K562 (cell line): ENCODE measurements at regions not wholly inside any gene's neighbourhood (a gene's known extent, or its start where the extent isn't known, plus 50 kb on each side); places are given as distances from the start of the nearest gene placed in this dataset.

Experiments used
- FOXA3 ChIP-seq, 2 experiments: fragments of 450-650 bp in 1 of 2; sonication (generic) in 1 of 2; formaldehyde crosslinking; IDR thresholded peaks in 1 of 2; conservative IDR thresholded peaks in 1 of 2; 2 replicates each; pipeline versions ENCODE4 v1.4.0 to v1.8.0; 2020 to 2022; ENCODE audit warnings: mild to moderate bottlenecking in 2 of 2, missing genetic modification reagents in 1 of 2
- HOXB6 ChIP-seq: fragments of 250-450 bp; sonication (Bioruptor Pico); IDR thresholded peaks from 2 replicates; pipeline ENCODE4 v1.5.1; 2022; ENCODE audit warnings: mild to moderate bottlenecking, borderline replicate concordance
- NBN ChIP-seq: fragments of 450-650 bp; IDR thresholded peaks from 2 replicates; pipeline ENCODE4 v1.6.1; 2016; ENCODE audit warnings: low read depth, mild to moderate bottlenecking
- ZNF445 ChIP-seq: fragments of 250-450 bp; sonication (Bioruptor Pico); IDR thresholded peaks from 2 replicates; pipeline ENCODE4 v1.4.0; 2020; ENCODE audit warnings: low read depth, mild to moderate bottlenecking, moderate library complexity
- TF ChIP-seq, protein P1 (sequence below): fragments of 250-450 bp; sonication (Bioruptor Pico); IDR thresholded peaks from 2 replicates; pipeline ENCODE4 v1.8.0; 2022; ENCODE audit warnings: inconsistent platforms, mild to moderate bottlenecking, moderate library complexity, borderline replicate concordance
- TF ChIP-seq, protein P2 (sequence below), 2 experiments: fragments of 450-650 bp; IDR thresholded peaks; 2 replicates each; pipeline ENCODE4 v1.6.1; 2018; ENCODE audit warnings: mild to moderate bottlenecking in 2 of 2, low read depth in 1 of 2; ENCODE audit not compliant: partially characterized antibody in 2 of 2

DNA sequence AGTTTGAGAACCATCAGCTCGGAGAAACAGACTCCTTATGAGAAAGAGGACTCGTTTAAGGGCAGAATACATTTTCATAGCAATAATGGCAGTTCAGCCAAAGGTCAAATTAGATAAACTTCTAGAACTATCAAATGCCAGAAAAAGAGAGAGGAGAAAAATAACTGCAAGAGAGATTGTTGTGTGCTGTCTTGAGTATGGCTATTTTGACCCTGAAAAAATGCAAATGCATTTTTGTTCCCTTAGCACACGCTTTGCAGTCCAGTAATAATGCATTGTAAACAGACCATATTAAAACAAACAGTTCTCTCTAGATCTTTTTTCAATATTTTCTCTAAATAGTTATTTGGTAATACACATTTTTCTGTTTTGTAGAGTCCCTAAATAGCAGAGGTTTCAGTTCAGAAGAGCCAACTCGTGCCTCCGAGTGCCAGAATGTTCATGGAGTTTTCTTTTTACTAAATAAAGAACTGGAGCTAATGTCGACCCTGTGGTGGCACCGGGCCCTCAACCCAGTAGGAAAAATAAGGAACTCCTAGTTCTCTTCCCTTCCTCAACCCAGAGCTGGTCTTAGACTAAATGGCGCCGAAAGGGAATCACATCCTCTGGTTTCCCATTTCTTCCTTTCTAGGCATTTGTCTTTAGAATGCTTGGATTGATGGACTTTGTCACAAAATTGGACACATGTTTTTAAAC lies 298.0 kb downstream of the MAP2K4 start (continued):
- TF ChIP-seq, protein P1, sequence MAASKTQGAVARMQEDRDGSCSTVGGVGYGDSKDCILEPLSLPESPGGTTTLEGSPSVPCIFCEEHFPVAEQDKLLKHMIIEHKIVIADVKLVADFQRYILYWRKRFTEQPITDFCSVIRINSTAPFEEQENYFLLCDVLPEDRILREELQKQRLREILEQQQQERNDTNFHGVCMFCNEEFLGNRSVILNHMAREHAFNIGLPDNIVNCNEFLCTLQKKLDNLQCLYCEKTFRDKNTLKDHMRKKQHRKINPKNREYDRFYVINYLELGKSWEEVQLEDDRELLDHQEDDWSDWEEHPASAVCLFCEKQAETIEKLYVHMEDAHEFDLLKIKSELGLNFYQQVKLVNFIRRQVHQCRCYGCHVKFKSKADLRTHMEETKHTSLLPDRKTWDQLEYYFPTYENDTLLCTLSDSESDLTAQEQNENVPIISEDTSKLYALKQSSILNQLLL (CRISPR knock-in tag) = no peak
- TF ChIP-seq ZNF445 (CRISPR knock-in tag) (no peak), FOXA3 (CRISPR knock-in tag; conservative IDR thresholded peaks at IDR 0.05 in 1 of 2, IDR thresholded peaks at IDR 0.05 in 1 of 2) (no peak), HOXB6 (no peak), NBN (no peak)
- TF ChIP-seq, protein P2, sequence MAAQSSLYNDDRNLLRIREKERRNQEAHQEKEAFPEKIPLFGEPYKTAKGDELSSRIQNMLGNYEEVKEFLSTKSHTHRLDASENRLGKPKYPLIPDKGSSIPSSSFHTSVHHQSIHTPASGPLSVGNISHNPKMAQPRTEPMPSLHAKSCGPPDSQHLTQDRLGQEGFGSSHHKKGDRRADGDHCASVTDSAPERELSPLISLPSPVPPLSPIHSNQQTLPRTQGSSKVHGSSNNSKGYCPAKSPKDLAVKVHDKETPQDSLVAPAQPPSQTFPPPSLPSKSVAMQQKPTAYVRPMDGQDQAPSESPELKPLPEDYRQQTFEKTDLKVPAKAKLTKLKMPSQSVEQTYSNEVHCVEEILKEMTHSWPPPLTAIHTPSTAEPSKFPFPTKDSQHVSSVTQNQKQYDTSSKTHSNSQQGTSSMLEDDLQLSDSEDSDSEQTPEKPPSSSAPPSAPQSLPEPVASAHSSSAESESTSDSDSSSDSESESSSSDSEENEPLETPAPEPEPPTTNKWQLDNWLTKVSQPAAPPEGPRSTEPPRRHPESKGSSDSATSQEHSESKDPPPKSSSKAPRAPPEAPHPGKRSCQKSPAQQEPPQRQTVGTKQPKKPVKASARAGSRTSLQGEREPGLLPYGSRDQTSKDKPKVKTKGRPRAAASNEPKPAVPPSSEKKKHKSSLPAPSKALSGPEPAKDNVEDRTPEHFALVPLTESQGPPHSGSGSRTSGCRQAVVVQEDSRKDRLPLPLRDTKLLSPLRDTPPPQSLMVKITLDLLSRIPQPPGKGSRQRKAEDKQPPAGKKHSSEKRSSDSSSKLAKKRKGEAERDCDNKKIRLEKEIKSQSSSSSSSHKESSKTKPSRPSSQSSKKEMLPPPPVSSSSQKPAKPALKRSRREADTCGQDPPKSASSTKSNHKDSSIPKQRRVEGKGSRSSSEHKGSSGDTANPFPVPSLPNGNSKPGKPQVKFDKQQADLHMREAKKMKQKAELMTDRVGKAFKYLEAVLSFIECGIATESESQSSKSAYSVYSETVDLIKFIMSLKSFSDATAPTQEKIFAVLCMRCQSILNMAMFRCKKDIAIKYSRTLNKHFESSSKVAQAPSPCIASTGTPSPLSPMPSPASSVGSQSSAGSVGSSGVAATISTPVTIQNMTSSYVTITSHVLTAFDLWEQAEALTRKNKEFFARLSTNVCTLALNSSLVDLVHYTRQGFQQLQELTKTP (IDR thresholded peaks at IDR 0.05; ENCODE audit: low read depth in 1 of 2, partially characterized antibody in 2 of 2) = no peak
